Peyer's patch (tissue), 4 donors: ENCODE measurements at regions not wholly inside any gene's neighbourhood (a gene's known extent, or its start where the extent isn't known, plus 50 kb on each side); places are given as distances from the start of the nearest gene placed in this dataset.
A peak's percentile ranks its signal among the peaks of the same experiment; 100 is the strongest.

Experiments
- DNase-seq, 3 donors: peaks; one replicate each; pipeline ENCODE4 v3.0.0-alpha.2; 2017 to 2019
- H3K27ac ChIP-seq, 4 donors: fragments of 200-600 bp; sonication (generic); one replicate each; pipeline ENCODE4 v1.5.1; 2016 to 2019
- H3K27me3 ChIP-seq, 2 donors: fragments of 200-600 bp; sonication (generic); one replicate each; pipeline ENCODE4 v1.5.1; 2019
- H3K36me3 ChIP-seq, 3 donors: fragments of 200-600 bp; sonication (generic); one replicate each; pipeline ENCODE4 v1.5.1; 2016 to 2019
- H3K4me1 ChIP-seq, 4 donors: fragments of 200-600 bp; sonication (generic); one replicate each; pipeline ENCODE4 v1.5.1; 2016 to 2019
- H3K4me3 ChIP-seq, 4 donors: fragments of 200-600 bp; sonication (generic); 1 replicate in 3 of 4; 2 replicates in 1 of 4; pipeline ENCODE4 v1.5.1; 2016 to 2019; ENCODE audit warnings: mild to moderate bottlenecking in 1 of 4
- H3K9me3 ChIP-seq, 4 donors: fragments of 200-600 bp; sonication (generic); one replicate each; pipeline ENCODE4 v1.5.1; 2016 to 2019; ENCODE audit warnings: mild to moderate bottlenecking in 1 of 4
- POLR2A ChIP-seq, 2 donors: fragments of 450-650 bp; IDR thresholded peaks; one replicate each; pipeline ENCODE4 v1.5.1; 2017; ENCODE audit warnings: antibody characterized with exemption in 2 of 2, mild to moderate bottlenecking in 2 of 2, moderate library complexity in 2 of 2
- TF ChIP-seq, protein P1 (sequence below), 6 experiments: fragments of 450-650 bp in 4 of 6; fragments of 200-600 bp in 2 of 6; sonication (generic) in 1 of 6; IDR thresholded peaks; one replicate each; pipeline ENCODE4 v1.5.1; 2017 to 2019; ENCODE audit warnings: antibody characterized with exemption in 6 of 6, mild to moderate bottlenecking in 3 of 6, moderate library complexity in 1 of 6

- Histone ChIP-seq H3K4me1 (no peaks in the 10 kb centered on the region), H3K4me3 (no peak overlapping the region), H3K9me3 (no peaks in the 10 kb centered on the region), H3K27me3 (no peaks in the 10 kb centered on the region), H3K27ac (no peak overlapping the region), H3K36me3 (no peaks in the 10 kb centered on the region)
- no peak for DNase-seq
- TF ChIP-seq, protein P1, sequence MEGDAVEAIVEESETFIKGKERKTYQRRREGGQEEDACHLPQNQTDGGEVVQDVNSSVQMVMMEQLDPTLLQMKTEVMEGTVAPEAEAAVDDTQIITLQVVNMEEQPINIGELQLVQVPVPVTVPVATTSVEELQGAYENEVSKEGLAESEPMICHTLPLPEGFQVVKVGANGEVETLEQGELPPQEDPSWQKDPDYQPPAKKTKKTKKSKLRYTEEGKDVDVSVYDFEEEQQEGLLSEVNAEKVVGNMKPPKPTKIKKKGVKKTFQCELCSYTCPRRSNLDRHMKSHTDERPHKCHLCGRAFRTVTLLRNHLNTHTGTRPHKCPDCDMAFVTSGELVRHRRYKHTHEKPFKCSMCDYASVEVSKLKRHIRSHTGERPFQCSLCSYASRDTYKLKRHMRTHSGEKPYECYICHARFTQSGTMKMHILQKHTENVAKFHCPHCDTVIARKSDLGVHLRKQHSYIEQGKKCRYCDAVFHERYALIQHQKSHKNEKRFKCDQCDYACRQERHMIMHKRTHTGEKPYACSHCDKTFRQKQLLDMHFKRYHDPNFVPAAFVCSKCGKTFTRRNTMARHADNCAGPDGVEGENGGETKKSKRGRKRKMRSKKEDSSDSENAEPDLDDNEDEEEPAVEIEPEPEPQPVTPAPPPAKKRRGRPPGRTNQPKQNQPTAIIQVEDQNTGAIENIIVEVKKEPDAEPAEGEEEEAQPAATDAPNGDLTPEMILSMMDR (IDR thresholded peaks at IDR 0.05) = no peak
- no peak for TF ChIP-seq POLR2A (IDR thresholded peaks at IDR 0.05)
Observed at GRCh38 chr22:48434156-48434867, 1393.4 kb downstream of the BRD1 start.

DNA sequence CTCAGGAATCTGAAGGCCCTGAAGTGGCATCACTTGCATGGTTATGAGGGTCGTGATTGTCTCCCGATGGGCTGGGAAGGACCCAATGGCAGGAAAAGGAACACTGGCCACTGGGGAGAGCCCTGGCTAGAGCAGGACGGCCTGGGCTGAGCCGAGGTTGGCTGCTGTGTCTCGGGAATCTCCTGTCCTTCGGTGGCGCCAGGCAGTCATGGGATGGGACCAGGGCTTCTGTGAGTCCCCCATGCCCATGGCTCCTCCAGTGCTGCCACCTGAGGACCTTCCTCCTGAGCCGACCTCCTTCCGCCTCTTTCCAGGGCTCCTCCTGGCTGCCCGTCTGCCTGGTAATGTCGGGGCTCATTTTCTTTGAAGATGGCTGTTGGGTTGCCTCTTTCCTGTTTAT, 1394.0 kb downstream of the BRD1 start:
- Histone ChIP-seq H3K36me3 (no peaks in the 10 kb centered on the region), H3K4me1 (no peaks in the 10 kb centered on the region), H3K27me3 (no peaks in the 10 kb centered on the region), H3K9me3 (no peaks in the 10 kb centered on the region), H3K4me3 (no peak overlapping the region), H3K27ac (no peak overlapping the region)
- TF ChIP-seq, protein P1 (IDR thresholded peaks at IDR 0.05) = no peak
- TF ChIP-seq POLR2A (IDR thresholded peaks at IDR 0.05) = no peak
- no peak for DNase-seq

DNA sequence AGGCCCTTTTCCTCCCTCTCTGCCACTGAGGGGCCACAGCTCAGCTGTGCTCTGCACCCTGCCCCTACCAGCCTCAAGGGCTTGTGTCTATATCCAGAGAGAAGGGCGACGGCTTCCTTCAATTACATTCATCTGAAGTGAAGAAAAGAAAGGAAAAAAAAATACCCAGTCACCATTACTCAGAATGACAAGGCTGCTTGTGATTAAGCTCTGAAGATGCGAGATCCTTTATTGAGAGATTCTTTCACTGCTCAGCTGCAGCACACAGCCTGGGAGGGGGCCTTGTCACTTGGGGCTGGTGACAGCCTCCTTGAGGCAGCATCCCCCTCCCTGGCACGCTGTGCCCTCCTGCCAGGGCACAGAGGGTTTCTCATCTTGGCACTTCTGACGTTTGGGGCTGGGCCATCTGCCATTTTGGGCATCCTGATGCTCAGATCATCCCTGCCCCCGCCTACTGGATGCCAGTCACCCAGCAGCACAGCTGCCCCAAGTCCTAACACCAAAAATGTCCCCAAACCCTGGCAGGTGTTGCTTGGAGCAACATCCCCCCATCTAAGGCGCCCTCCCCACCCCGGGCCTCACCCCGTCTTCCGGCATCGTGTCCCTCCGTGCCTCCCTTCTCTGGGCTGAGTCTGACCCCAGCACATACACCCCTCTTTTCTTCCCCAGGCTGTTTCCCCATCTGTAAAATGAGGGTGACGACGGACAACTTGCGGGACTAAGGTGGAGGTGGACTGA, 1394.7 kb downstream of the BRD1 start:
- no peak overlapping the region for H3K4me3 ChIP-seq
- no peaks in the 10 kb centered on the region for H3K36me3 ChIP-seq
- H3K9me3 ChIP-seq = no peaks in the 10 kb centered on the region
- no peak overlapping the region for H3K27ac ChIP-seq
- H3K4me1 ChIP-seq = no peaks in the 10 kb centered on the region
- DNase-seq = peak in 1 of 3 donors; percentile 26
- H3K27me3 ChIP-seq = no peaks in the 10 kb centered on the region
- TF ChIP-seq POLR2A (IDR thresholded peaks at IDR 0.05) = no peak
- TF ChIP-seq, protein P1 (IDR thresholded peaks at IDR 0.05) = no peak

- Histone ChIP-seq H3K27me3 (no peaks in the 10 kb centered on the region), H3K27ac (no peak overlapping the region), H3K9me3 (no peaks in the 10 kb centered on the region), H3K4me1 (no peaks in the 10 kb centered on the region), H3K36me3 (no peaks in the 10 kb centered on the region), H3K4me3 (no peak overlapping the region)
- peak in 1 of 3 donors; percentile 40 for DNase-seq
- TF ChIP-seq, protein P1 (IDR thresholded peaks at IDR 0.05) = no peak
Observed at GRCh38 chr22:48431536-48432315, 1395.9 kb downstream of the BRD1 start.

DNA sequence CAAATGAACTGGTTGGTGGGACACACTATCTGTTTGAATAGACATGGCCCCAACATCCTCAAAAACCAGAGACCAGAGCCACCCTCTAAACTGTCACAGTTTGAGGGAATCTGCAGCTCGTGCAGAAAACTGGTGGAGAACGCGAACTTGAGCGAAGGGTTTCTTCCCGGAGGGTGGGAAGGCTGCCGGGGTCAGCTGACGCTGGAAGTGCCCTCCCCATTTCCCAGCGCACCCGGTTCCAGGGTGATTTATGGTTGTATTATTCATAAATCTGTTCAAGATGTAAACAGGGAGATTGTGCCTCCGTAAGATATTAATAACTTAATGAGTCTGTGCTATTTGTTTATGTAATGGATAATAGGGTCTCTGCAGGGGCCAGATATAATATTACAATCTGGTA, 1396.7 kb downstream of the BRD1 start:
- Histone ChIP-seq H3K36me3 (no peaks in the 10 kb centered on the region), H3K4me3 (no peak overlapping the region)
- TF ChIP-seq, protein P1 (IDR thresholded peaks at IDR 0.05) = no peak
- no peak for TF ChIP-seq POLR2A (IDR thresholded peaks at IDR 0.05)

More for the DNA sequence above, 1396.7 kb downstream of the BRD1 start:
- Histone ChIP-seq H3K27ac (no peak overlapping the region), H3K27me3 (no peaks in the 10 kb centered on the region), H3K9me3 (no peaks in the 10 kb centered on the region), H3K4me1 (no peaks in the 10 kb centered on the region)
- DNase-seq = peak in 1 of 3 donors; percentile 40
